Naive thymus-derived CD4-positive, alpha-beta T cell (primary cell): ENCODE measurements at regions not wholly inside any gene's neighbourhood (a gene's known extent, or its start where the extent isn't known, plus 50 kb on each side); places are given as distances from the start of the nearest gene placed in this dataset.

Experiments used
- ATAC-seq: fragments of 150-1000 bp; cut with Tn5 transposase; 2 replicates; pipeline ENCODE4 v1.10.0; 2021; ENCODE audit warnings: mild to moderate bottlenecking, moderate library complexity
- CTCF ChIA-PET: fragments of 350-600 bp; sonication (Branson Sonifier 250); formaldehyde crosslinking; loops from one replicate; lab custom pipeline; 2021; ENCODE audit warnings: antibody characterized with exemption; lab: Charles Lee
- POLR2A ChIA-PET: fragments of 350-600 bp; sonication (Branson Sonifier 250); formaldehyde crosslinking; loops from one replicate; lab custom pipeline; 2021; ENCODE audit warnings: antibody characterized with exemption, inconsistent platforms; lab: Charles Lee
- DNase-seq, 9 donors: peaks; one replicate each; pipeline versions ENCODE4 v3.0.0 to v3.0.0-alpha.2; 2020 to 2022; ENCODE audit warnings: mixed read lengths in 1 of 9
- H3K27ac ChIP-seq: one replicate; pipeline ENCODE4 v1.7.0; 2013; ENCODE audit warnings: mild to moderate bottlenecking, low read depth, low read length, moderate library complexity
- H3K27me3 ChIP-seq, 2 donors: one replicate each; pipeline ENCODE4 v1.7.0; 2013; ENCODE audit warnings: low read length in 2 of 2, mild to moderate bottlenecking in 2 of 2, moderate library complexity in 2 of 2; ENCODE audit not compliant: control insufficient read depth in 2 of 2, insufficient read depth in 2 of 2
- H3K36me3 ChIP-seq, 3 experiments: 1 replicate in 2 of 3; 2 replicates in 1 of 3; pipeline ENCODE4 v1.7.0; 2013; ENCODE audit warnings: low read length in 3 of 3, mild to moderate bottlenecking in 3 of 3, moderate library complexity in 1 of 3; ENCODE audit not compliant: insufficient read depth in 3 of 3, control insufficient read depth in 2 of 3
- H3K4me1 ChIP-seq, 2 donors: one replicate each; pipeline ENCODE4 v1.7.0; 2013; ENCODE audit warnings: low read length in 2 of 2, mild to moderate bottlenecking in 2 of 2, moderate library complexity in 1 of 2; ENCODE audit not compliant: control insufficient read depth in 2 of 2, insufficient read depth in 2 of 2
- H3K4me3 ChIP-seq: 2 replicates; pipeline ENCODE4 v1.7.0; 2013; ENCODE audit warnings: mild to moderate bottlenecking, low read length
- H3K9me3 ChIP-seq, 3 experiments: 1 replicate in 2 of 3; 2 replicates in 1 of 3; pipeline ENCODE4 v1.7.0; 2013; ENCODE audit warnings: low read length in 3 of 3; ENCODE audit not compliant: control insufficient read depth in 2 of 3
- H3K27ac Mint-ChIP-seq, 9 donors: one replicate each; pipeline ENCODE4 v1.8.0; 2020 to 2022; ENCODE audit warnings: mixed read lengths in 9 of 9, mild to moderate bottlenecking in 8 of 9, moderate library complexity in 5 of 9, inconsistent platforms in 2 of 9
- H3K27me3 Mint-ChIP-seq, 5 donors: one replicate each; pipeline ENCODE4 v1.8.0; 2021 to 2022; ENCODE audit warnings: mixed read lengths in 5 of 5, mild to moderate bottlenecking in 1 of 5
- H3K36me3 Mint-ChIP-seq, 5 donors: one replicate each; pipeline ENCODE4 v1.8.0; 2020 to 2022; ENCODE audit warnings: mixed read lengths in 5 of 5, mild to moderate bottlenecking in 3 of 5, inconsistent platforms in 1 of 5
- H3K4me1 Mint-ChIP-seq, 7 donors: one replicate each; pipeline ENCODE4 v1.8.0; 2020 to 2022; ENCODE audit warnings: mixed read lengths in 7 of 7, mild to moderate bottlenecking in 3 of 7, inconsistent platforms in 1 of 7
- H3K4me3 Mint-ChIP-seq, 10 donors: one replicate each; pipeline ENCODE4 v1.8.0; 2020 to 2022; ENCODE audit warnings: mild to moderate bottlenecking in 10 of 10, mixed read lengths in 10 of 10, moderate library complexity in 6 of 10, inconsistent platforms in 2 of 10
- H3K9me3 Mint-ChIP-seq, 11 donors: one replicate each; pipeline ENCODE4 v1.8.0; 2020 to 2022; ENCODE audit warnings: mixed read lengths in 11 of 11, mild to moderate bottlenecking in 4 of 11, inconsistent platforms in 1 of 11, moderate library complexity in 1 of 11
- intact Hi-C, 2 donors: fragments of 100-400 bp; cut with micrococcal nuclease; formaldehyde crosslinking; loops; one replicate each; pipeline ENCODE4 v1.15.1; 2023

DNA sequence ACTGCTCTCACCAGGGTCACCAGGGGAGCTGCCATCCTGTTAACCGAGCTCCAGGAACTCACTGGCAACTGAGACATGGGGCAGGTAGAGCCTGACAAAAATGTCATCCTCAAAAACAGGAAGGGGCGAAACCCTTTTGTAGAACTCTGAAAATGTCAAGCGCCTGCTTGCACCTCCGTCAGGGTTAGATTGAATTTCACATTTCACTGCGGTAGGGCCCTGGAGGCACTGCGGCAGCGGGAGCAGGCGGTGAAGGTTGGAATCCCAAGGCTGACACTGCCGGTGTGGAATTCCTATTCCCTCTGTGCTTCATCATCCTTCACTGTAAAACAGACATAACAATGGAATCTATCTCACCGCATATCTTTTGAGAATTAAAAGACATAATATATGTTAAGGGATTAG lies 142.8 kb upstream of the TMCC3 start:
- CTCF ChIA-PET, result no interaction called here
- POLR2A ChIA-PET, result no interaction called here
- ATAC-seq, result no peak

GRCh38 chr12:94792693-94793092 lies 142.3 kb upstream of the TMCC3 start:
- H3K36me3 Mint-ChIP-seq, result no peaks in the 10 kb centered on the region
- ChIA-PET CTCF (no interaction called here), POLR2A (no interaction called here)
- no peaks in the 10 kb centered on the region for H3K9me3 ChIP-seq
- intact Hi-C loops, result no loop called here
- H3K27me3 ChIP-seq, result no peaks in the 10 kb centered on the region
- no peaks in the 10 kb centered on the region for H3K9me3 Mint-ChIP-seq
- ATAC-seq, result peak; percentile 54
- no peak overlapping the region for H3K27ac ChIP-seq
- no peak for DNase-seq
- H3K36me3 ChIP-seq, result no peaks in the 10 kb centered on the region
- no peak overlapping the region for H3K4me3 ChIP-seq
- peaks cover 0 to 27% (median 18%) of the 10 kb centered on the region in 7 donors for H3K4me1 Mint-ChIP-seq
- H3K27ac Mint-ChIP-seq, result peak overlapping the region in 5 of 9 donors; percentile 32 to 78 (median 56)
- no peaks in the 10 kb centered on the region for H3K4me1 ChIP-seq
- H3K4me3 Mint-ChIP-seq, result peak overlapping the region in 6 of 10 donors; percentile 35 to 57 (median 47)
- no peaks in the 10 kb centered on the region for H3K27me3 Mint-ChIP-seq

More for the DNA sequence above, 142.8 kb upstream of the TMCC3 start:
- intact Hi-C loops, result no loop called here
- no peaks in the 10 kb centered on the region for H3K36me3 ChIP-seq
- H3K4me3 ChIP-seq, result no peak overlapping the region
- H3K27ac ChIP-seq, result no peak overlapping the region
- Mint-ChIP-seq H3K27ac (peak overlapping the region in 4 of 9 donors; percentile 56 to 78 (median 58)), H3K36me3 (no peaks in the 10 kb centered on the region), H3K4me1 (peaks cover 0 to 27% (median 18%) of the 10 kb centered on the region in 7 donors), H3K9me3 (no peaks in the 10 kb centered on the region), H3K4me3 (peak overlapping the region in 7 of 10 donors; percentile 20 to 61 (median 52)), H3K27me3 (no peaks in the 10 kb centered on the region)
- H3K9me3 ChIP-seq, result no peaks in the 10 kb centered on the region
- no peaks in the 10 kb centered on the region for H3K4me1 ChIP-seq
- no peaks in the 10 kb centered on the region for H3K27me3 ChIP-seq
- peak in 2 of 9 donors; percentile 7 to 11 for DNase-seq

DNA sequence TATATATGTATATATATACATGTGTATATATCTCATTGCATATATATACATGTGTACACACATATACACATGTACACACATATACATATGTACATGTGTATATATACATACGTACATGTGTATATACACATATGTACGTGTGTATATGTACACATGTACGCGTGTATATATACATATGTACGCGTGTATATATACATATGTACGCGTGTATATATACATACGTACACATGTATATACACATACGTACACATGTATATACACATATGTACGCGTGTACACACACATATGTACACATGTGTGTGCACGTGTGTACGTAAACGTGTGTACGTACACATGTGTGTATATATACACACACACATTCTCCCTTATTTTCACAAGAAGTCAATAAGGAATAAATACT lies 141.6 kb upstream of the TMCC3 start:
- no peak overlapping the region for H3K4me3 ChIP-seq
- H3K4me1 Mint-ChIP-seq, result peaks cover 0 to 27% (median 18%) of the 10 kb centered on the region in 7 donors
- H3K4me3 Mint-ChIP-seq, result no peak overlapping the region
- no peaks in the 10 kb centered on the region for H3K9me3 Mint-ChIP-seq
- H3K27ac ChIP-seq, result no peak overlapping the region
- H3K4me1 ChIP-seq, result no peaks in the 10 kb centered on the region
- H3K27me3 ChIP-seq, result no peaks in the 10 kb centered on the region
- intact Hi-C loops, result no loop called here
- H3K36me3 Mint-ChIP-seq, result no peaks in the 10 kb centered on the region
- ChIA-PET POLR2A (no interaction called here), CTCF (no interaction called here)
- no peaks in the 10 kb centered on the region for H3K36me3 ChIP-seq
- no peak for DNase-seq
- no peak overlapping the region for H3K27ac Mint-ChIP-seq
- H3K27me3 Mint-ChIP-seq, result no peaks in the 10 kb centered on the region
- ATAC-seq, result no peak
- H3K9me3 ChIP-seq, result no peaks in the 10 kb centered on the region

DNA sequence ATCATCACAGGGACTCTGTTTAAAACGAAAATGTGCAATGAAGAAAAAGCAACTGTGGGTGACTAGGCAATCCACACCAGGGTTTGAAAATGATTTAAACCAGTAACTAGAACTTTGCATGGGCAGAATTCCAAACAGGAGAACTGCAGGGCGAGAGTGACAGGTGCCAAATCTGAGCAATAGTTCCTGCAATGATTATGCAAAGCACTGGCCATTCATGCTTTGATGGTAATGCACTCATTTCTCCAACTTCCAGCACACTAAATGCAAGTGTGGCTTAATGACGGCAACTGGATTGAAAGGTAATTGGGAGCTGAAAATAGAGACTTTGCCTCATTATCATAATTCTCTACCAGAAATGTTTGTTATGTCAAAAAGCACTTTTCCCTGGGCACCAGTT lies 140.5 kb upstream of the TMCC3 start:
- H3K27ac Mint-ChIP-seq, result no peak overlapping the region
- ChIA-PET POLR2A (no interaction called here), CTCF (no interaction called here)
- peaks cover 0 to 27% (median 18%) of the 10 kb centered on the region in 7 donors for H3K4me1 Mint-ChIP-seq
- DNase-seq, result no peak
- no peaks in the 10 kb centered on the region for H3K27me3 Mint-ChIP-seq
- Histone ChIP-seq H3K4me3 (no peak overlapping the region), H3K4me1 (no peaks in the 10 kb centered on the region), H3K27me3 (no peaks in the 10 kb centered on the region), H3K9me3 (no peaks in the 10 kb centered on the region), H3K27ac (no peak overlapping the region), H3K36me3 (no peaks in the 10 kb centered on the region)
- intact Hi-C loops, result no loop called here
- H3K36me3 Mint-ChIP-seq, result no peaks in the 10 kb centered on the region
- no peak for ATAC-seq
- no peaks in the 10 kb centered on the region for H3K9me3 Mint-ChIP-seq
- H3K4me3 Mint-ChIP-seq, result no peak overlapping the region

DNA sequence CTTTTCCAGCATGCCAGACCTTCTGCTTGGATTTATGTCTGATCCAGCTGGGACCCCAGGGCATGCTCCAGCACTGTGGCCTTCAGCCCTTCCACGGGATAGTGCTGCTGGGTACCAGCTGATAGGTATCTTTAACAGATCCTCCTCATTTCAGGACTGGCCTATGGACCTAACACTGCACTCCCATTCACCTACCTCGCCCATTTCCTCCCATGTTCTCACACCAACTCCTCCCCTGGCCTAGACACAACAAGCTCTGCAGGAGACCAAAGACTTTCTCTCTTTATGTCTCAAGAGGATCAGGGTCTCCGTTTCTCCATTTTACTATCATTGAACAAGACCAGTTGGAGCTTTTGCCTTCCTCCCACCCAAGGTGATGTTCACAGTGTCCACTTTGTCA lies 140.0 kb upstream of the TMCC3 start:
- no peak overlapping the region for H3K27ac ChIP-seq
- intact Hi-C loops, result no loop called here
- Mint-ChIP-seq H3K36me3 (no peaks in the 10 kb centered on the region), H3K27me3 (no peaks in the 10 kb centered on the region), H3K4me3 (no peak overlapping the region), H3K4me1 (peaks cover 0 to 24% (median 16%) of the 10 kb centered on the region in 7 donors), H3K9me3 (no peaks in the 10 kb centered on the region), H3K27ac (no peak overlapping the region)
- H3K4me1 ChIP-seq, result no peaks in the 10 kb centered on the region
- H3K36me3 ChIP-seq, result no peaks in the 10 kb centered on the region
- no peak overlapping the region for H3K4me3 ChIP-seq
- no peaks in the 10 kb centered on the region for H3K9me3 ChIP-seq
- no peaks in the 10 kb centered on the region for H3K27me3 ChIP-seq
- no peak for DNase-seq
- no peak for ATAC-seq
- ChIA-PET CTCF (no interaction called here), POLR2A (no interaction called here)

- no peak overlapping the region for H3K4me3 ChIP-seq
- ATAC-seq, result no peak
- no peaks in the 10 kb centered on the region for H3K27me3 ChIP-seq
- H3K36me3 ChIP-seq, result no peaks in the 10 kb centered on the region
- DNase-seq, result no peak
- ChIA-PET POLR2A (no interaction called here), CTCF (no interaction called here)
- Mint-ChIP-seq H3K9me3 (no peaks in the 10 kb centered on the region), H3K27me3 (no peaks in the 10 kb centered on the region), H3K4me3 (no peak overlapping the region), H3K4me1 (peaks cover 0 to 17% (median 9%) of the 10 kb centered on the region in 7 donors), H3K27ac (no peak overlapping the region), H3K36me3 (no peaks in the 10 kb centered on the region)
- no peaks in the 10 kb centered on the region for H3K9me3 ChIP-seq
- no peaks in the 10 kb centered on the region for H3K4me1 ChIP-seq
- intact Hi-C loops, result no loop called here
- no peak overlapping the region for H3K27ac ChIP-seq
These were observed 139.3 kb upstream of the TMCC3 start for GRCh38 chr12:94789510-94790225.

- no peaks in the 10 kb centered on the region for H3K36me3 Mint-ChIP-seq
- Histone ChIP-seq H3K4me3 (no peak overlapping the region), H3K27ac (no peak overlapping the region), H3K36me3 (no peaks in the 10 kb centered on the region), H3K9me3 (no peaks in the 10 kb centered on the region), H3K27me3 (no peaks in the 10 kb centered on the region), H3K4me1 (no peaks in the 10 kb centered on the region)
- H3K27ac Mint-ChIP-seq, result no peak overlapping the region
- peaks cover 0 to 10% (median 7%) of the 10 kb centered on the region in 7 donors for H3K4me1 Mint-ChIP-seq
- intact Hi-C loops, result no loop called here
- DNase-seq (no peak), ATAC-seq (no peak)
- CTCF ChIA-PET, result no interaction called here
- peaks cover 0 to 3% (median 0%) of the 10 kb centered on the region in 11 donors for H3K9me3 Mint-ChIP-seq
- no peak overlapping the region for H3K4me3 Mint-ChIP-seq
- H3K27me3 Mint-ChIP-seq, result peaks cover 0 to 4% (median 3%) of the 10 kb centered on the region in 5 donors
- POLR2A ChIA-PET, result no interaction called here
These were observed 137.9 kb upstream of the TMCC3 start for GRCh38 chr12:94788298-94788697.
